Fibroblast of gingiva (primary cell): ENCODE measurements at regions not wholly inside any gene's neighbourhood (a gene's known extent, or its start where the extent isn't known, plus 50 kb on each side); places are given as distances from the start of the nearest gene placed in this dataset.
"Not testable (repeated sequence)": the region's sequence is repeated elsewhere in the genome, so short reads cannot be mapped to it uniquely, and the experiment has no call there.

Experiments
- DNase-seq: peaks from one replicate; pipeline ENCODE4 v3.0.0-alpha.2; 2011; ENCODE audit warnings: low read depth

DNA sequence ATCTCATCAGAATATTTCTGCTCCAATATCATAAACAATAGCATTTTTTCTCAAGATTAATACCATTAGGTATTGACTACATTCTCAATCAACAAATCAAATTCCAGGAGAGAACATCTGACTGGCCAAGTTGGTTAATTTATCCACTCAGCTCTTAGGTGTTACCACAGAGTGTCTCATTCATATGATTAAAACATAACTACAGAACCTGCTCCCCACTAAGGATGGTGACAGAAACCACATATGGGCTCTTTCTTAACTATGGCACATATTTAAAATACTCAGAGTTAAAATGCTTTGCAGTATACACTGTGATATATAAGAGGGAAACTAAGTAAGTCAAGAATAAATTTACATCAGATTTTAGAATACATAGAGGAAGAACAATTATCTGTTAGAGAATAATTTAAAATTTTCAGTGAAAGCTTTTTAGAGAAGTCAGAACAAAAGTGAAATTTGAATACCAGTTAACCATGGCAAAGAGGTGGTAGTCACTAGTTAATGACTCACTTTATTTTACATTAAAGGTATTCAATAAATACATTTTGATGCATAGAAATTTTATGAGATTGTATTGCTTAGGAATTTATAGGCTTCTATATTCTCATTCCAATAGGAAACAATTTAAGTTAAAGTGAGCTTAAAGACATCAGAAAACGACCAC lies 1120.8 kb upstream of the TMEFF2 start:
- DNase-seq, result no peak

DNA sequence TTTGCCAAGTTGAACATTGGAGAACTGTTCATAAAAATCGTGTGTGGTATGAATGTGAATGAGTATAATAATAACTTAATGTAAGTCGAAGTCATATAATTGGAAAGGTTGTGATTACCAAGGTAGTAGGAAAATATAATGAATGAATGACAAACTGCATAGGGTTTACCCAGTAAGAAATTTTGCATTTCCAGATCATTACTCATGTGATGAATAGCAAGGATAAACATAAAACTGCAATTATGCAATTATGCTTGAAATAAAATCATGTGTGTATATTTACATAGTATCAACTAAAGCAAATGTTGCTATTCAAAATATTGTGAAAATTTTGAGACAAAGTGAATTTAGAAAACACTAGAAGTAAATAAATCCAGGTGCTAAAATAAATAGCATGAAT lies 1108.7 kb upstream of the TMEFF2 start:
- no peak for DNase-seq

DNA sequence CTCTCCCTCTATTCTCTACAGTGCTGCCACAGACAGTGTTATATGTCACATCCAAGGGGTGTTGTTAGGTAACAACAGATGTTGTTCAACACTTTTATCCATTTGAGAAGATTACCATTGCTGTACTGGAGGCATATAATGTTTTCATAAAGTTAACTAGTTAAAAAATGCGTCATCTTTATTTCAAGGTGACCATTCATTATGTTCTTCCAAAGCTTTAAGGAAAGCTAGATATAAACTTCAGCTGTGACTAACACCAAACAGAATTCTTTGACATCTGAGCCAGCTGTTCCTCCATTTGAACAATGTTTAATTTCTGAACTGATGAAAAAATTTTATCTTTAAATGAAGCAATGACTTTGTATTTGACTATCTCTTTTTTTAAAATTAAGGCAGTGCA lies 1099.6 kb upstream of the TMEFF2 start:
- no peak for DNase-seq

DNA sequence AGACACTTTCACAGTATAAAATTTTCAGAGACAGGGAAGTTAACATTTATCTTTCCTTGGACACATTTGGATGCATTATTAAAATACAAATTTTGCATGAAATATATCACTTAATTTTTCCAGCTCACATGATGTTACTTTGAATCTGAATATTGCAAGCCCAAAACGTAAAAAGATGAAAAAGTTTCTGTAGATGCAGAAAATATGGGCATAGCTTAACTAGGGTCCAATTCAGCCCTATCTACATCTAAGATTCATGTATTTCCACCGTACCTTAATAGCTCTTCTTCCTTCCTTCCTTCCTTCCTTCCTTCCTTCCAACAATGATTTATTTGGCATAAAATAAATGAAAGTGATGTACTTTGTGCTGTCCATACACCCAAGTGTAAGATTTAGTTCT lies 1084.6 kb upstream of the TMEFF2 start:
- DNase-seq, result no peak

DNA sequence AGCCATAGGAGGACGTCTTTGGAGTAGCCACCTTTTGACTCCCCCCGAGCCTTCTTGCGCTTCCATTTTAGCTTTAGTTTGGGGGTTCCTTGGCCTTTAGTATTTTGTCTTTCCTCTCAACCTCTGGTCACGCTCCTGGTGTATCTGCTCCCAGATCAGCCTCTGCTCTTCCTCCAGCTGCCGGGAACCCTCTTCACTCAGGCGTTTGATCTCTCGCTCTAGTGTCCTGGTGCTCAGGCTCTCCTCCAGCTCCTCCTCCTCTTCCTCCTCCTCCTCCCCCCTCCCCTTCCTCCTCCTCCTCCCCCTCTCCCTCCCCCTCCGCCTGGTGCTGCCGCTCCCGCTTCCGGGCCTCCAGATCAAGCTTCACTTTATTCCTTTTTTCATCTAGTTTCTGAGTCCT lies 1082.3 kb upstream of the TMEFF2 start:
- DNase-seq, result no peak

DNA sequence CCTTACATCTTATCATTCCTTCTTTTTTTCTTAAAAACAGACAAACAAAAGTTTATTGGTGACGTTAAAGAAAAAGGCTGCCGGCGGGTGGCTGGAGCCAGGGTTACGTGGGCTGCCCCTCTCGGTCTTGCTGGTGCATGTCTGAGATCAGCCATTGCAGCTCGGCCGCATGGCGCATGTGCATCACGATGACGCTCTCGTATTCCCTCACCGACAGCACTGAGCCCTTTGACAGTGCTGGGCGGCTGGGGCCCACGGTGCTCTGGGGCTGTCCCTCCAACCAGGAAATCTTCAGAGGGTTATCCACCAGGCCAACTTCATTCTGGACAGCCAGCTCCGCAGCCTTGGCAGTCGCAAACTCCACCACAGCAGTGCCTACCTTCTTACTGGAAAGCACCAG lies 1081.8 kb upstream of the TMEFF2 start:
- no peak for DNase-seq

DNA sequence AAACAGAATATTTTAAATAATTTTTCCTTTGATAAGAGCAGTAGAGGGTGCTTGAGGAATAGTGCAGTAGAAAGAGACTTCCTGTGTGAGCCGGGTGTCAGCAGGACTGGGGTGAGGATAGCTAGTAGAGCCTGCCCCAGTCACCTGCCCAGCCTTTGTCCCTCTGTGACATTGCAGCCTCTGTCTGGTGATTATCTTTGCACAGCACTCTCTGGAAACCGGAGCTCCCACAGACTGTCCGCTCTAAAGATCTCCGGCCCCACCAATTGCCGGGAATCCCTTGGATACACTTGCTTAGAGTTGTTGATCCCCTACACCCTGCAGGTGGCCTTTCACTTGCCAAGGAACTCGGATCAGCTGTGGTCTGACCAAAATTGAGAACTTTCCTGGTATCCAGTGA lies 1081.3 kb upstream of the TMEFF2 start:
- DNase-seq, result no peak

DNA sequence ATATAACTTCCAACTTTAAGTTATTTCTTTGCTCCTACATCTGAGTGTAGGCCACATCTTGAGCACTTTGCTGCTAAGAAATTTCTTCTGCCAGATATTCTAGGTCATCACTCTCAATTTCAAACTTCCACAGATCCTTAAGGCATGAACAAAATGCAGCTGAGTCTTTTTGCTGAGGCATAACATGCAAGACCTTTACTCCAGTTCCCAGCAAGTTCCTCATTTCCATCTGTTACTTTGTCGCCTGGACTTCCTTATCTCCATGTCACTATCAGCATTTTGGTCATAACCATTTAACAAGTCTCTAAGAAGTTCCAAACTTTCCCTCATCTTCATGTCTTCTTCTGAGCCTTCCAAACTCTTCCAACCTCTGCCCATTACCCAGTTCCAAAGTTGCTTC lies 1077.3 kb upstream of the TMEFF2 start:
- DNase-seq, result no peak

DNA sequence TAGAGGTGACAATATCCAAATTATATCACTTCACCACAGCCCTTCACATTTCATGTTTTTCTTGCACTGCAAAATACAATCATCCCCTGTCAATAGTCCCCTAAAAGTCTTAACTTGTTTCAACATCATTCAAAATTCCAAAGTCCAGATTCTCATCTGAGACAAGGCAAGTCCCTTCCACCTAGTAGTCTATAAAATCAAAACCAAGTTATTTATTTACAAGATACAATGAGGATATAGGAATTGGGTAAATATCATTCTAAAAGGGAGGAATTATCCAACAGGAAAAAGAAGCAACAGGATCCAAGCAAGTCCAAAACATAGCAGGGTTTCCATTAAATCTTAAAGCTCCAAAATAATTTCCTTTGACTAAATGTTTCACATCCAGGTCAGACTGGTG lies 1076.1 kb upstream of the TMEFF2 start:
- DNase-seq, result no peak

DNA sequence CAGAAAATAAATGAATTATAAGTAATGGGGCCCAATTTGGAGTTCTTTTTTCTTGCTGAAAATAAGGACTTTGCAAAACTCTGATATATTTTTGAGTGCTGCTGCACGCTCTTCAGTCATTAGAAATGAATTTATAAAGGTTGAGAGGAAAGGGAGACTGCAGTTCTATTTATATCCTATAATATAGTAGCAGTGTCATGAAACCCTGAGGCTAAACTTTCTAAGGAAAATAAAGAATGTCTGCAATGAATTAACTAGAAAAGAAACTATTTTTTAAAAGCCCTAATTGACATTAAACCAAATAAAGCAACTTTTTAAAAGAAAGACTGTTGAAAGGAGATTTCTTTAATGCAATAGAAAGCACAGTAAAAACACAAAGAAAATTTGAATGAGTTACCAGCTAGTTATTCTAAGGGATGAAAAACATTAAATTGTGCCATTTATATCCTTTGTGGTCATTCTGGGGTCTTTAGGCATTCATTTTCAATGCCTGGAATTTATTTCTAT lies 1072.8 kb upstream of the TMEFF2 start:
- no peak for DNase-seq

DNA sequence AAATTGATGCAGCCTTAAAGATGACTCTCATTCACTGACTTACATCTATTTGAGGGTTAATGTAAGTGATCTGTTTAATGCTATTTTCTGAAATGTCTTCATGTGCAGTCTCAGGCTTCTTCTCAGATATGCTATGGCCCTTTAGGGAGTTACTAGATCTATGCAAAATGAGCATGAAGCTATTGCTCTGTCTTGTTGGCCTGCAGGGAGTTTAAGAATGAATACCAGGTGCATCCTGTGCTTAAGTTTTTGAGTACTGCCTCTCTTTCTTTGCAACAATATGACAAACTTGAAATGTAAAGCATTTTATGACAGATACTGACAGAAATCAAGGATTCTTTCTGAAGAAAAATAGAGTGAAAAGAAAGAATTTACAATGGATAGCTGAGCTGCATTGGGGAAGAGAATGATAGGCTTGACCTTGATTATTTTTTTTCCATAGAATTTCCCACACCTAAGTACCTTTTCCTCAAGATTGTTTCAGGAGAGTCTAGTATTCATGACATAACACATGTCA lies 1058.3 kb upstream of the TMEFF2 start:
- DNase-seq, result no peak

DNA sequence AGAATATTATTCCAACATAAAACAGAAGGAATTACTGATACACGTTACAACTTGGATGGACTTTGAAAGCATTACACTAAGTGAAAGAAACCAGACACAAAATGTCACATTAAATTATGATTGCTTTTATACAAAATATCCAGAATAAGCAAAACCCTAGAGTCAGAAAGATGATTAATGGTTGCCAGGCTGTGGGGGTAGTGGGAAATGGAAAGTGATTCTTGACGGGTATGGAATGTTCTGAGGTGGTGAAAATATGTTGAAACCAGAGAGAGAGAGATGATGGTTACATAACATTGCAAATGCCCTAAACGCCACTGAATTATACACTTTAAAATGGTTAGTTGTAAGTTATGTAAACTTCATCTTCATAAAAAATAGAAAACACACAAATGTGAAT lies 1057.2 kb upstream of the TMEFF2 start:
- no peak for DNase-seq

DNA sequence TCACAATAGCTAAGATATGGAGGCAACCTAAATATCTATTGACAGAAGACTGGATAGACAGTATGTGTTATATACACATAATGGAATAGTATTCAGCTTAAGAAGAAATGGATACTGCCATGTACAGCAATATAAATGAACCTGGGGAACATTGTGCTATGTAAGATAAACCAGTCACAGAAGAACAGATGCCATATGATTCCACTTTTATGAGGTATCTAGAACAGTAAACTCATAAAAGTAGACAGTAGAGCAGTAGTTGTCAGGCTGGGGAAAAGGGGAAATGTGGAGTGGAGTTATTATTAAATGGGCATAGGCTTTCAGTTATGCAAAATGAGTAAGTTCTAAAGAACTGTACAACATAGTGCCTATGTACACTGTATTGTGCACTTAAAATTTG lies 1055.7 kb upstream of the TMEFF2 start:
- DNase-seq, result no peak

DNA sequence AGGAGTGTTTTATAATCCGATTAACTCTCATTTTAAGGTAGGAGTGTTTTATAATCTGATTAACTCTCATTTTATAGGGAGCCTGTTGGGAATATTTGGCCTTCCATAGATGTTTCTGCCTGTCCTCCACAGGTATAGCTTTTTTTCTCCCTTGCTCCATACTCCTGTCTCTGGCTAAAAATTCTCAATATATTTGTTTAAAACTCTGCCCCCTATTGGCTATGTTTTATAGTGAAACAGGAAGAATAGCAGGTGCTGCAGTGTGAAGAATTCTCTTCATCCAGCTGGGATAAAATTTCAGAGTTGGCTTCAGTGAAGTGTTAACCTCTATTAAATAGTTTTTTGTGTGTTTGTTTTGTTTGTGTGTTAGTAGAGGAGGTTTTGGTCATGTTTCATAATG lies 1046.0 kb upstream of the TMEFF2 start:
- no peak for DNase-seq

DNA sequence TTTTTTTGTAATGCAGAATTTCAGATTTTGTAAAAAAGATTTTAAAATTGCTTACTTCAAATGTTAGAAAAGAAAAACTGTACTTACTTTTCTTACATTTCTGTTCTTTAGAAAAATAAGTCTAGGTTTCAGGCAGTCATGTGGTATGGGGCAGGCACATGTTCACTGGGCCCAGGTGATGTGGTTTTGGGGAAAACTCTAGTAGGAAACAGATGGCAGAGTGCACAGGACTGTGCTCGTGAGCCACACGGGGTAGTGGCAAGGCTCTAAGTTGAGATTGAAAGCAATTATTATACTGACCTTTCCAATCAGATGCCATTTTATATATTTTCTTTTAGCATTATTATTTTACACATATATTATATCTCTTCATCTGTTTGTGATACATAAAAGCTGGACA lies 1036.9 kb upstream of the TMEFF2 start:
- DNase-seq, result no peak

DNA sequence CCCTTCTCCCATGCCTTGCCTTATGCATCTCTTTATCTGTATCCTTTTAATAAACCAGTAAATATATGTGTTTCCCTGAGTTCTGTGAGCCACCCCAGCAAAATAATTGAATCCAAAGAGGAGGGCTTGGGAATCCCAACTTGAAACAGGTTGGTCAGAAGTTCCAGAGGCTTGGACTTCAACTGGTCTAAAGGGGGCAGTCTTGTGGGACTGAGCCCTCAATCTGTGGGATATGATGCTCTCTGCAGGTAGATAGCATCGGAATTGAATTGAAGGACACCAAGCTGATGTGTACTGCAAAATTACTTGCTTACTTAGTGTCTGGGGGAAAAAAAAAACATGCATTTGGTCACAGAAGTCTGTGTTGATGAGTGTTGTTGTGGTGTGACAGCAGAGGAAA lies 1033.5 kb upstream of the TMEFF2 start:
- no peak for DNase-seq

DNA sequence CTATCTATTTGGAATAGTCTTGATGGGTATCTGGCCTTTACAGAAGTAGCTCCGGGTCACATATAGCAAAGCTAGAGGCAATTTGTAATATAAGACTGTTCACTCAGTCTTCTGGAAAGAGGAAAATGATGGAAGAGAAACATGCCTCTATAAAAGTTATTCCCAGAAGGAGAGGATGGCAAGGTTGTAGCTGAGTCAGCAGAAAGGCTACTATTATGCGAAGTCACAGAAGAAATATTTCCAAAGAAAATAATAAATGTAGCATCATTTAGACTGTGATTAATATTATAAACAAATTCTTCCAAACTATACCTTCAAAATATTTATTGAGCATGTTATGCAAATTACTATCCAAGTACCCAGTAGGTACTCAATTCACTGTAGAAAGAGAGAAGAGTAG lies 1027.7 kb upstream of the TMEFF2 start:
- DNase-seq, result no peak

DNA sequence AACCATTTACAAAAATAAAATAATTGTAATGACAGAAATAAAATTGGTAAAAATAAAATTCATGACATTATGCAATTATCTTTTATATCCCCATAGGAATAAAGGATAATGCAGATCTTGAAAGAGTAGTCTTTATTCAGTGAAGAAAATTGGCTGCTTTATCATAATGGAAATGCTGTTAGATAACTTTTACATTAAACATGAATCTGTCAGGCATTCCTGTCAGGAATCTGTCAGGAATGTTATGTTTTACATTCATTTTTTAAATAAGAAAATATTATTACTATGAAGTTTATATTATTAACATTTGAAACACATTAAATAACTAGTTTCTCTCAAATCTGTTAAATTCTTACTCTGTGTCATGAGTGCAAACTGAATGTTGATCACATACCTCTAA lies 1024.7 kb upstream of the TMEFF2 start:
- DNase-seq, result no peak

DNA sequence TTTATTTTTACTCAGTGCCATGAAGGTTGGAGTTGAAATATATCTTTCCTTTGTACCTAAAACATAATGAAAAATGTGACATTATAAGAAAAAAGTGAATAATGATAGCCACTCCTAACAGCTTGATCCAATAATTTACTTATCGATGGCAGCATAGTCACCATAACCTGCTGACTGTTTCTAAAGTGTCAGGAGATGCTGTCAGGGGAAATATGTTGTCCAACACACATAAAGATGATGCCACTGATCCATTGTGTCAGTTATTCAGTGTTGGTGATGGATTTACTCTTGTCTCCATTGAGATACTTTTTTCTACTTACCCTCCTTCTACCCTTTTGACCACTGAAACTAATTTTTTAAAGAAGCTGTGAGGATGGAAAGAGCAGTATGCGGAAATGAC lies 1006.9 kb upstream of the TMEFF2 start:
- no peak for DNase-seq

DNA sequence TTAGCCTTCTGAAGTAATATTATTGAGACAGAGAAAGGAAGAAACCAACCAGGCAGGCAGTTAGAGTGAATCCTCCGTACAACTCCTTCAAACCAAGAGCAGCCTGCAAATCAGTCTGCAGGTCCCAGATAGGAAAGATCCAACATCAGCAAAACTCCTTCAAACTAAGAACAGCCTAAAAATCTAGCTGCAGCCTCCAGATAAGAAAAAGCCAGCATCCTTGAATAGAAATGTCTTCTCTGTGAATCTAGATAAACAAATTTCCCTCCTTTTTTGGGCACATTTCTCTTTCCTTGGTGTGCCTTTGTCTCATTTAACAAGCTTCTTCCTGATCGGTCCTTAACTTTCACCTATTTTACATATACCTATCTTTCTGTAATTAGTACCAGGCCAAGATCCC lies 1004.6 kb upstream of the TMEFF2 start:
- no peak for DNase-seq

DNA sequence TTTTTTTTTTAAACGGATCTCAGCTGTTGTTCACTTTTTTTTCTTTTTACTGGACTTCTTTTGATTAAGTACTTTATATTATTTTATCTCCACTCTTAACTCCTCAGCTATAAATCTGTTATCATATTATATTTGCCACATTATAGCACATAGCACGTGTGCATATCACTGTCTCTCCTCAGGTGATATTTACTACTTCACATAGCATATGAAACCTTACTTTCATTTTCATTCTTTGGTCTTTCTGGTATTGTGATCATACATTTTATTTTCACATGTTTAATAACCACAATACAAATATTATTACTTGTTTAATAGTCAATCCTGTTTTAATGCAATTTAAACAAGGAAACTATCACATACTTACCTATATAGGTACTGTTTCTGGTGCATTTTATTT lies 993.1 kb upstream of the TMEFF2 start:
- no peak for DNase-seq

DNA sequence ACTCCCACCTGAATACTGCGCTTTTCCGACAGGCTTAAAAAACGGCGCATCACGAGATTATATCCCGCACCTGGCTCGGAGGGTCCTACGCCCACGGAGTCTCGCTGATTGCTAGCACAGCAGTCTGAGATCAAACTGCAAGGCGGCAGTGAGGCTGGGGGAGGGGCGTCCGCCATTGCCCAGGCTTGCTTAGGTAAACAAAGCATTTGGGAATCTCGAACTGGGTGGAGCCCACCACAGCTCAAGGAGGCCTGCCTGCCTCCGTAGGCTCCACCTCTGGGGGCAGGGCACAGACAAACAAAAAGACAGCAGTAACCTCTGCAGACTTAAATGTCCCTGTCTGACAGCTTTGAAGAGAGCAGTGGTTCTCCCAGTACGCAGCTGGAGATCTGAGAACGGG lies 976.2 kb upstream of the TMEFF2 start:
- not testable (repeated sequence) for DNase-seq

DNA sequence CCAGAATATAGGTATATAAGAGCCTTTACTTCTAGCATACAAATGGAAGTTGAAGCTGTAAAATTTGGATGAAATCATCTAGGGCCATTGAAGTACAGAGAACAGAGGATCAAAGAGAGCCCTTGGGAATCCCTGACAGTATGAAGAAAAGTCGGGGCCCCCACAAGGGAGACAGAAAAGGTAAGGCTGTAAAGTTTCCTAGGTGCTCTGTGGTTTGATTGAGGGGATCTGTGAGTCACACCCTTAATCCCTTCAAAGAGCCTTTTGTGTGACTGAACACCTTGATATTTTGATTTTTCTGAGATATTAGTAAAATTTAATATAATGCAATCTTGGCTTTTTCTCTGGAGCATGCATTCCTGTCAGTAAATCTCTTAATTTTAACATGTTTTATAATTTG lies 961.7 kb upstream of the TMEFF2 start:
- no peak for DNase-seq

DNA sequence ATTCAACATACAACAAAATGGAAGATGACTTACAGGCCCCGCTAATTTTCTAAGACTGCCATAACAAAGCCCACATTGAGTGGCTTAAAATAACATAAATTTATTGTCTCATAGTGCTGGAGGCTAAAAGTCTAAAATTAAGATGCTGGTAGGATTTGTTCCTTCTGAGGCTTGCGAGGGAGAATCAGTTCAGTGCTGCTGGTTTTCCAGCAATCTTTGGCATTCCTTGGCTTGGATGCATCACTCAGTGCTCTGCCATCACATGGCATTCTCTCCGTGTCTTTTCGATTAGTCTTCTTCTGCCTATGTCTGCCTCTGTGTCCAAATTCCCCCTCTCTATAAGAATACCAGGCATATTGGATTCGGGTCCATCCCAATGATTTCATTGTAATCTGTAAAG lies 959.3 kb upstream of the TMEFF2 start:
- DNase-seq, result no peak
